NAMALWA (cell line): ENCODE measurements at regions not wholly inside any gene's neighbourhood (a gene's known extent, or its start where the extent isn't known, plus 50 kb on each side); places are given as distances from the start of the nearest gene placed in this dataset.

Experiments used
- DNase-seq: peaks from one replicate; pipeline ENCODE4 v3.0.0-alpha.2; 2015; ENCODE audit warnings: low spot score

GRCh38 chr11:122062763-122063162, 53.3 kb downstream of the BLID start:
- no peak for DNase-seq

DNA sequence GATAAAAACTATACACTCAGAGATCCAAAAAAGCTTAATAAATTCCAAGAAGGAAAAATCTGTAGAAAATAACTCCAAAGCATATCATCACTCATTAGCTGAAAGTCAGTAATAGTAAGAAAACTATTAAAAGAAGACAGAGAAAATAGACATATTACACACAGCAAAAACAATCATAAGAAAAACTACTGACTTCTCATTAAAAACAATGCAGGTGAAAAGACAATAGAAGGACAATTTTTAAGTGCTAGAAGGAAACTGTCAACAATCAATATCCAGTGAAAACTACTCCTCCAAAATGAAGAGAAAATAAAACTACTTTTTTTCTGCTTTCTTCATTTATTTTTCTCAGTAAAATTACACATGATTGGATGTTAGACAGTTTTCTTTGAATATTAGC, 56.5 kb downstream of the BLID start:
- DNase-seq = no peak

DNA sequence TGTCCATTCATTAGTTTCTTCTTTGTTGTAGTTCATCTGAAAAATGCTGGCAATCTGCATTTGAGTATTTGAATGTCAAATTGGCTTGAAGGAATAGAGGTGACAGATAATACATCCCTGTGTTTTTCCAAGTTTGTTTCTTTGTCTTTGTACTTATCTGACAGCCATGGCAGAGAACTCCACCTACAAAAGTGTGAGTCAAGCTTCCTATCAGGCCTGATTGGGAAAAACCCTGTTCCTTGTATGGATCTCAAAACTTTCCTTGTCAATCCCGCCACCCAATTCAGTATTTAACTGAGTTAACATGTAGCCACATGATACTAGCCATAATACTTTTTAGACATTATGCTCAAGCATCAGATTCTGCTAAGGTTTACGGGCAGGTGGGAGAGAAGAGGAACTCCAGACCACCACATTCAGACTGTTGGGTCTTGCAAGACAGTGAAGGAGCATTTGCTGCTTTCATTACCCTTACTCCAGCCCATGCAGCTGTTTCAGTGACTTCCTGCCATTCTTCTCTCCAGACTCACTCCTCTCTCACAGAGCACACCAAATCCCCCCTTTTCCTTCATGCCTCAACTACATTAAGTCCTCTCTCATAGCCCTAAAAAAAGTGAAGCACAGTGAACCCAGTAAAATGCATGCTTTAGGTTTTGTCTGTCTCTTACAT, 65.9 kb downstream of the BLID start:
- DNase-seq = no peak

- no peak for DNase-seq
These were observed 67.6 kb downstream of the BLID start for GRCh38 chr11:122048401-122048800.

DNA sequence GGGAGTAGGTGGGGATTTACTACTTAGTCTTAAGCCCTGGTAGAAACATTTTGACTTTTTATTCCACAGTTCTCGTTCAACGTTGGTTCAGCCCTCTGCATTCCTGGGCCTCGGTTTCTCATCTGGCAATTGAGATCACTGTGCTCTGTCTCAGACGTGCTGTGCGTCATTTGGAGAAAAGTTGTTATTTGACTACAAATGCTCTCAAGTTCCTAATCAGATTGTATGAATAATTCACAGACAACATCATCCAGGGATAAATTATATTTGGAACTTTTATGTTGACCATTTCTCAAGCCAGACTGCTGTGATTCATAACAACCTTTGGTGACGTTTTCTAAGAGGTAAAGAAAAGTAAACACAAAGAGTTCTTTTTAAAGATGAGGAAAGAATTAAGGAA, 69.2 kb downstream of the BLID start:
- no peak for DNase-seq

DNA sequence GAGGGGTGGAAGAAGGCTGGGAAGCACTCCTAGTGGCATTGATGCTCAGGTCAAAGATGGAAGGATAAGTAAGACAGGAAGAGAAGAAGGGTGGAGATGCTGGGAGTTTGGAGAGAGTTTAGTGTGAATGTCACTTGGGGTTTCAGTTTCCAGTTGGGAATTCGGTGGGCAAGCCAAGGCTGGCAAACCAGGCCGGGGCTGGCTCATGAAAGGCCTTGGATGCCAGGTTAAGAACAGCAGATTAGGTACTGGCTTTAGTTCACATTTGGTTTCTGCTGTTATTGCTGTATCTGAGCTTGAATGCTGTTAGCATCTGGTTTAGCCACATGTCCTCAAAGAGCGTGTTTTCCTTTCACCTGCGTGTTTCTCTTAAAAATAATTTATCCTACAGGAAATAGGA, 69.6 kb downstream of the BLID start:
- no peak for DNase-seq

- DNase-seq = no peak
These were observed 70.8 kb downstream of the BLID start for GRCh38 chr11:122045181-122045586.

GRCh38 chr11:122044086-122044485, 71.9 kb downstream of the BLID start:
- no peak for DNase-seq

GRCh38 chr11:122042981-122043380, 73.0 kb downstream of the BLID start:
- DNase-seq = no peak

DNA sequence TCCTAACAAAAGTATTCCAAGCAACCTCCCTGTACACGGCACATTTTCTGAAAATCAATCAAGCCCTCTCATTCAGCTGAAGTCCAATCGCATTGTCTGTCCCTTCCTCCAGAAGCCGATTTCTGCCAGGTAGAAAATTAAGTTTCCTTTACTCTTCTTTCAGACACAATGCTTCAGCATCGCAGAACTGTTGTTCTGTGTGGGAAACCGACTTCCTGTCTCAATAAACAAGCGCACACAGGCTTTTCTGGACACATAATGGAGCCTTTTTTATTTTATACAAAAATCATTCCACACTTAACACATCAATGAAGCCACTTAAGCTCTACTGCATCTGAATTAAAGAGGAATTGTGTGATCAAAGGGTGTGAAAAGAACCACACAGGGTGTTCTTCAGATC, 75.6 kb downstream of the BLID start:
- DNase-seq = no peak

- no peak for DNase-seq
These were observed 77.5 kb downstream of the BLID start for GRCh38 chr11:122038543-122038942.

GRCh38 chr11:122037911-122038310, 78.1 kb downstream of the BLID start:
- DNase-seq = no peak

DNA sequence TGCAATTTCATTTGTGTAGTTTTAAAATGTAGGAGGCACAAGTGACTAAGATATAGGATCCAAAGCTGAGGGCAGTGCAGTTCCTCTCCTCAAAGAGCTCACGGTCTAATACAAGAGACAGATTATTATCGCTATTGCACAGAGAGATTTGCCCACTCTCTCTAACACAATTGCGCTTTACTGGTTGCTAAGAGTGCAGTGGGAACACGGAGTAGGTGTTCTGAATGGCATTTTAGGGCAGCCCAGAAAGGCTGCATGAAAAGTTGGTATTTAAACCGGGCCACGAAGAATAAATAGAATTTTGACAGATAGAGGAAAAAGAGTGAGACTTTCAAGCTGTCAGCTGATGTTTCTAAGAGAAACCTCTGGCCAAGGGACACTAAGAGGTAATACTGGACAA, 79.5 kb downstream of the BLID start:
- DNase-seq = no peak

GRCh38 chr11:122036018-122036417, 80.0 kb downstream of the BLID start:
- no peak for DNase-seq

GRCh38 chr11:122033631-122034030, 82.4 kb downstream of the BLID start:
- no peak for DNase-seq

DNA sequence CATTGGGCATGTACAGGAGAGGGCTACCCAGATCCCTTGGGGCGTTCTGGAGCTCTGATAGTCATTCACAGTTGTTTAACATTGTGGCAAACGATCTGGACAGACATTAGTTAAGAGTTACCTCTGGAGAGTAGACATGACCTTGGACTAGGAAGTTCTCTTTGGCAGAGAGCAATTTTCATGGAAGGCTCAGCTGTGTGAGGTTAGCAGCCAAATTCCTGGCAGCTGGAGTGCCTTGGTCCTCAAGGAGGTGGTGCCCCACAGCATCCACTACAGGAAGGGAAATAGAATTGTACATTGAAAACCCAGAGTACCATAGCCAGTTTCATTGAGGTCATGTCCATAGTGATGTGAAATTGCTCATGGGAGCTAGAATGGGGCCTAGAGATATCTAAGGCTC, 82.8 kb downstream of the BLID start:
- DNase-seq = no peak

DNA sequence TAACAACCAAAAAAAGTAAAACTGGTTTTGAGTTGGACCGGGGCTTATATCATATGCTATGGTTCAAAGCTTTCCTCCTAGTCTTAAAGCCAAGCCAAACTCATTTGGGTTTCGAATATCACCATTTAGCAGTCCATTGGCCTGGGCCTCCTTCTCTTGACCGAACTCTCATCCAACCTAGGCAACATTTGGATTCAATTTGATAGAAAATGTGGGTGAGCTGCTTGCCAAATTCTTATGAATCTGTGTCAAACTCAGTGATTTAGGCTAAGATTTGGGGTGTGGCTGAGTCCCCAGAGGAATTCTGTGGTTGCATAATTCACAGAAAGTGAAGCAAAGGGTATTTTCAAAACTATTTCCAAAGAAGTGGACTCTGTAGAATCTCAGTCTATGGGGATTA, 83.7 kb downstream of the BLID start:
- DNase-seq = no peak

DNA sequence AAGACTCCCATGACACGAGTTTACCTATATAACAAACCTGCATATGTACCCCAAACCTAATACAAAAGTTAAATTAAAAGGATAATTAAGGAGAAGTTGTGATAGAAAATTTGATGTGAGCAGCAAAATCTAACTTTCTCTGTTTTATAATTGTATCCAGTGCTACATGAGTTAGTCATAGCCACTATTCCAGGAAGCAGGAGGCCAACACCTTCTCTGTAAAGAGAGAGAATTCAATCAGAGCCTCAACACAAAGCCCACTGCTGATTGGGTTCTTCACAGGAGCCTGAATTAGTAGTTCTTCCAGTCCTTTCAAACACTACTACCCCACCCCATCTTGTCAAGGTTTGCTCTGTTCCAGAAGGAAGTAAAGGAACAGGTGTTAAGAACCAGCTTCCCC, 84.2 kb downstream of the BLID start:
- no peak for DNase-seq

DNA sequence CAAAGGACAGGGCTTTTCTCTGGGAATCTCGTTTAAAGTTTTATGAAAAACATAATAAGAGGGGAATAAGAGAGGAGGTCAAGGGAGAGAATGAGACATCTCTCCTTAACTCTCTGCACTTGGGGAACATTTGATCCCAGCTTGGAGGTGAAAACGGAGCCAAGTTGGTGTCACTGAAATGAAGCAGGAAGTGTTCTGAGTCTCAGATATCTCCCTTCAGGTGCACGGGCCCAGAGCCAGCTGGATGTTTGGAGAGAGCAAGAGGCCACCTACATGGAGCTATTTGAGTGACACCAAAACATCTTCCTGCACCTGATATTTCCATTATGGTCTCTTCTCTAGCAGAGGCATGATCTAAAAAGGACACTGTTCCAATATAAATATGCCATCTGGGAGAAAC, 85.7 kb downstream of the BLID start:
- DNase-seq = no peak

DNA sequence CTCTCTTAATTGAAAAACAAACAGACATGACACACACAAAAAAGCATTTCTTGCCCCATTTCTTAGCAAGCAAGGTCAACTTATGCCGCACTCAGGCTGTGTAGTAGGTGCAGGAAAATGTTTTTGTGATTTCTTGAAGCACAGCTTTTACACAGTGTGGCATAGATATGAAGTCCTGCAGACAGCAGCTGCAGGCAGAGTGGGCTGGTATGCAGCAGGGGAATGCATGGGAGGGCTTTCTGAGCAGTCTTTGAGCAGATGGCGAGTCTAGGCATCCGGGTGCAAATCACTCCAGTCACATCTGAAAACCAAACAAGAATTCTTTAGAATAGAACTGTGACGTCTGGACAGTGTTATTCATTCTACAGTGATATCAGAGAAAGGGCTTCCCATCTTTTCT, 87.5 kb downstream of the BLID start:
- no peak for DNase-seq

- no peak for DNase-seq
These were observed 88.0 kb downstream of the BLID start for GRCh38 chr11:122028036-122028435.

DNA sequence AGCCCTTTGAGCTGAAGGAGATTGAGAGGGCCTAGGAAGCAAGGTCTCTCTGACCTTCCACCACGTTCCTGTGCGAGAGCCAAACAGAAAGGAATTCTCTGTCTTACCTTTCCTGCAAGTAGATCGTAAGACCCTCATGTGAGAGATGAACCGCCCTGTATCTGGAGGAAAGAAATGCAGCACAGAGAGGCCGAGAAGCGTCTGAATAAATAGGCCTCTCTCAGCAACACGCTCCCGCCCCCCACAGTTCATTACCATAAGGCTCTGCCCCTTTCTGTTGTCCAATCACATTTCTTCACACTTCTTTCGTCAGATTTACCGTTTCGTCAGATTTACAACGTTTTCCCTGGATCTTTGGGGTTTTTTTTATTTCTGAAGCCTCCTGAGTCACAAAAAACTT, 90.3 kb downstream of the BLID start:
- DNase-seq = no peak

GRCh38 chr11:122024278-122024677, 91.7 kb downstream of the BLID start:
- no peak for DNase-seq

DNA sequence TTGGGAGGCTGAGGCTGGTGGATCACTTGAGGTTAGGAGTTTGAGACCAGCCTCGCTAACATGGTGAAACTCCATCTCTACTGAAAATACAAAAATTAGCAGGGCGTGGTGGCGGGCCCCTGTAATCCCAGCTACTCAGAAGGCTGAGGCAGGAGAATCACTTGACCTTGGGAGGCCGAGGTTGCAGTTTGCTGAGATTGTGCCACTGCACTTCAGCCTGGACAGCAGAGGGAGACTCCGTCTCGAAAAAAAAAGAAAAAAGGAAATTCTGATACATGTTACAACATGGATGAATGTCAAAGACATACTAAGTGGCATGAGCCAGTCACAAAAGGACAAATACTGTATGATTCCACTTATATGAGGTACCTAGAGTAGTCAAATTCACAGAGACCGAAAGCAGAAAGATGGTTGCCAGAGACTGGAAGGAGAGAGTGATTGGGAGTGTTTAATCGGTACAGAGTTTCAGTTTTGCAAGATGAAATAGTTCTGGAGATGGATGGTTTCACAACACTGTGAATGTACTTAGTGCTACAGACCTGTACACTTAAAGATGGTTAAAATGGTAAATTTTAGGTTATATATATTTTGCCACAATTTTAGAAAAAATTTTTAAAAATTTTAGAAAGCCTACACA, 92.3 kb downstream of the BLID start:
- DNase-seq = no peak
